ENCODE measurements at regions not wholly inside any gene's neighbourhood (a gene's known extent, or its start where the extent isn't known, plus 50 kb on each side); places are given as distances from the start of the nearest gene placed in this dataset.

DNA sequence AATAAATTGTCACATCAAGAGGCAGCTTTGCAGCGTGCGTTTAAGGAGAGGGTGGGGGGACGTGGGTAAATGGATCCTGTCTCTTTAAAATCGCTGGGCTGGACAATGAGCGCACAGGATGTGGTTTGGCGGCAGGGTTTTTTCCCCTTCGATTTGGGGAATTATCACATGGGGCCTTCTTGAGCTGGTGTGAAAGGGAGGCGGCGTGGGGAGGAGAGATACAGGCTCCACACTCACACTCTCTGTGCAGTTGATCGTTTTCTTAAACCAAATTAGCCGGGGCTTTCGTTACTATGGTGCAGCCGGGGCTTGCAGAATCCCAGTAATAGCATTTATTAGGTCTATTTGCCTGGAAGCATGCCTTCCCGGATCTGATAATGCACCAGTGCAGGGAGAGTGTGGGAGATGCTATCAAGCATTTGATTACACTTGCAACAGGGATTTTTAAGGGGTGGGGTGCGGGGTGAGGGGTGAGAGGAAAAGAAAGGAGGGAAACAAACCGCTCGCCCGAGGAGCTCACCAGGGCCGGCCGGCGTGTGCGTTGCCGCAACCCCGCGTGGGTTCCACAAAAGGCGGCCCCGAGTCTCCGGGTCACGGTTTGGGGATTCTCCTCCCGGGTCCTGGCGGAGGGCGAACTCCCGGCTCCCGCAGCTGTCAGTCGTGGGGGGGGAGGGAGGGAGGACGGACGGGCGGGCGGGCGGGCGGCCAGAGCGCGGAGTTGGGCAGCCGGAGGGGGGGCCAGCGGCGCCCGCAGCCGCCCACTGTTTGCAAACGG is 58.8 kb upstream of the GSE1 start:
- DNase-seq: peak; percentile 47 to 87 (median 74)

DNA sequence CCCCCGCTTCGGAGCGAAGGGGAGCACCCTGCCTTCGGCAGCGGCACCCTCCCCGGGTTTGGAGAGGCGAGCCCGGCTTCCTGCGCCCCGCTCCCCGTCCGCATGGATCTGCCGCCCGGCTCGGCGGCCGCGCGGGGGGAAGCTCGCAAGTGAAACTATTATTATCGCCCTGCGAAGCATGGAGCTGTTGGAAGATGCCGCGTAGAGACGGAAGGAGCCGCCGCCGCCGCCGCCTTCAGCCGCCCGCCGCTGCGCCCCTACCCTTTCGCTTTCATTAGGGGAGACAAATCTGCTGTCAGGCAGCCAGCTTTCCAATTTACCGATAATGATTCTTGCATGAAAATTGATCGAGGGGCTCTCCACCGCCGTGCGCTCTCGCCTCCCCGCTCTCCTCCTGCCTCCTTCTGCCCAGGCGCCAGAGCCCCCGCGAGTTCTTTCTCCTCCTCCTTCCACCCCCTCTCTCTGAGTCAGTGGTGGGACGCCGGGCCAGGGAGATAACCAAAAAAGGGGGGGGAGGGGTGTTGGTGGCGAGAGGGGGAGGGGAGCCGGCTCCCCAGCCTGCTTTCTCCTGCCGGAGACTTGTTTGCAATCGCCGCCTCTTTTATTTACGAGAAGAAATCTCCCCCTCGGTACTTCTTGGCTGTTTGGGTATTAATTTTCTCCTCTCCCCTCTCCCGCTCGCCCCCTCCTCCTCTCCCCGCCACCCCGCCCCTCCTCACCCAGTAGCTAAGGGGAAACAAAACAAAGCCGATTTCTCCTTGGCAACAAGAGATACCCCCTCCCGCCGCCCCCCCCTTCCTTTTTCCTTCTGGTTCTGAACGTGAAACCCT is 58.0 kb upstream of the GSE1 start:
- intact Hi-C loops (cut with DNase I): no loop called here

More for the DNA sequence above, 58.8 kb upstream of the GSE1 start:
- WGBS, 4 donors: 0 to 1% (median 1%) methylated on average over 24 to 47 of the region's 49 CpGs
- Histone ChIP-seq H3K4me3 (peak overlapping the region in 3 of 4 donors; percentile 64 to 99 (median 83)), H3K4me1 (replicated peaks in 1 of 2) (peaks cover 9 to 45% of the 10 kb centered on the region in 2 donors), H3K27ac (peak overlapping the region; percentile 49 to 95 (median 80)), H3K36me3 (replicated peaks in 1 of 2) (no peaks in the 10 kb centered on the region), H3K27me3 (no peaks in the 10 kb centered on the region), H3K9me3 (replicated peaks in 1 of 3) (no peaks in the 10 kb centered on the region)
- intact Hi-C loops (cut with DNase I): no loop called here
- TF ChIP-seq, protein P1, sequence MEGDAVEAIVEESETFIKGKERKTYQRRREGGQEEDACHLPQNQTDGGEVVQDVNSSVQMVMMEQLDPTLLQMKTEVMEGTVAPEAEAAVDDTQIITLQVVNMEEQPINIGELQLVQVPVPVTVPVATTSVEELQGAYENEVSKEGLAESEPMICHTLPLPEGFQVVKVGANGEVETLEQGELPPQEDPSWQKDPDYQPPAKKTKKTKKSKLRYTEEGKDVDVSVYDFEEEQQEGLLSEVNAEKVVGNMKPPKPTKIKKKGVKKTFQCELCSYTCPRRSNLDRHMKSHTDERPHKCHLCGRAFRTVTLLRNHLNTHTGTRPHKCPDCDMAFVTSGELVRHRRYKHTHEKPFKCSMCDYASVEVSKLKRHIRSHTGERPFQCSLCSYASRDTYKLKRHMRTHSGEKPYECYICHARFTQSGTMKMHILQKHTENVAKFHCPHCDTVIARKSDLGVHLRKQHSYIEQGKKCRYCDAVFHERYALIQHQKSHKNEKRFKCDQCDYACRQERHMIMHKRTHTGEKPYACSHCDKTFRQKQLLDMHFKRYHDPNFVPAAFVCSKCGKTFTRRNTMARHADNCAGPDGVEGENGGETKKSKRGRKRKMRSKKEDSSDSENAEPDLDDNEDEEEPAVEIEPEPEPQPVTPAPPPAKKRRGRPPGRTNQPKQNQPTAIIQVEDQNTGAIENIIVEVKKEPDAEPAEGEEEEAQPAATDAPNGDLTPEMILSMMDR (IDR thresholded peaks at IDR 0.05): no peak
- peak in 1 of 2 donors; percentile 51 for TF ChIP-seq POLR2A (IDR thresholded peaks at IDR 0.05)

DNA sequence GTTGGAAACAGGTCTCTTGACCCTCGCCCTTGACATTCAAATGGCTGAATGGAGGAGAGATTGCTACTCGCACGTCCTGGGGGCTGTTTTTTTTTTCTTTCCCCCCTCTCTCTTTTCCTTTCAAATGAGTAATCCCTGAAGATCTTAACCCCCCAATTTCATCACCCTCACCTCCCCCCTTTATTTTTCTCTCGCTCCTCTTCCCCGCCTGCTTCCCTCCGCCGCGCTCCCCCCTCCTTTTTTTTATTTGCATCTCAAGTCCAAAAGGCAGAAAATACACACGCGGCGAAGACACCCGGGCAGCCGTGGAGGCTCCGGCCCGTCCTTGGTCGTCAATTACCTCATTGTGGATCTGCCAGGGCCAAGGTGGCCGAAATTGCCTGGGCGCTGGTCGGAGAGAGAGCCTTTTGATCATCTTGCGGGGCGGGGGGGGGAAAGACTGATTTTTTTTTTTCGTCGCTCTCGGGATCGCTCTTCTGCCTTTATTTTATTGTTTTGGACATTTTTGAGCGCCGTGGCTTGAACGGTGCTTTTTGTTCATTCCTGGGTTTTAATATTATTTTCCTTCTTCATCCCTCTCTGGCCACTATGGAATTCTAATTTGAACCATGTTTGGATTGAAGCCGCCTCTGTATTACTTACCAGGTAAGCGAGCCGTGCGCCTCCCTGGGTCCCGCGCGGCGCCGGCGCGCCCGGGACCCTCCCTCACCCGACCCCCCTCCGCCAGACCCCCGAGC is 57.2 kb upstream of the GSE1 start:
- peak in 1 of 2 donors; percentile 16 for TF ChIP-seq POLR2A (IDR thresholded peaks at IDR 0.05)
- TF ChIP-seq, protein P1 (IDR thresholded peaks at IDR 0.05): no peak
- Histone ChIP-seq H3K27me3 (no peaks in the 10 kb centered on the region), H3K27ac (peak overlapping the region; percentile 3 to 95 (median 80)), H3K4me1 (replicated peaks in 1 of 2) (peaks cover 11 to 42% of the 10 kb centered on the region in 2 donors), H3K36me3 (replicated peaks in 1 of 2) (no peaks in the 10 kb centered on the region), H3K9me3 (replicated peaks in 1 of 3) (no peaks in the 10 kb centered on the region), H3K4me3 (peak overlapping the region; percentile 7 to 99 (median 43))
- intact Hi-C loops (cut with DNase I): no loop called here
- peak; percentile 43 to 79 (median 57) for DNase-seq
- 0 to 1% (median 0%) methylated on average over 34 to 43 of the region's 43 CpGs for whole genome bisulfite sequencing, 4 donors

More for the DNA sequence above, 58.0 kb upstream of the GSE1 start:
- peak in 1 of 2 donors; percentile 61 for TF ChIP-seq POLR2A (IDR thresholded peaks at IDR 0.05)
- TF ChIP-seq, protein P1 (IDR thresholded peaks at IDR 0.05): no peak
- peak overlapping the region in 3 of 4 donors; percentile 27 to 99 (median 64) for H3K4me3 ChIP-seq
- no peaks in the 10 kb centered on the region for H3K9me3 ChIP-seq (replicated peaks in 1 of 3)
- H3K4me1 ChIP-seq (replicated peaks in 1 of 2): peaks cover 11 to 49% of the 10 kb centered on the region in 2 donors
- H3K27me3 ChIP-seq: no peaks in the 10 kb centered on the region
- no peaks in the 10 kb centered on the region for H3K36me3 ChIP-seq (replicated peaks in 1 of 2)
- DNase-seq: peak; percentile 68 to 87 (median 82)
- peak overlapping the region; percentile 37 to 95 (median 80) for H3K27ac ChIP-seq
- WGBS, 4 donors: 0 to 3% (median 0%) methylated on average over 26 to 62 of the region's 62 CpGs
